Smooth muscle cell (in vitro differentiated cells): ENCODE measurements at regions not wholly inside any gene's neighbourhood (a gene's known extent, or its start where the extent isn't known, plus 50 kb on each side); places are given as distances from the start of the nearest gene placed in this dataset.

Experiments
- DNase-seq: peaks from one replicate; lab custom pipeline; 2025; ENCODE audit not compliant: unreplicated experiment; lab: John Stamatoyannopoulos, UW
- H2AFZ ChIP-seq: fragments of 200-600 bp; sonication (generic); 2 replicates; pipeline ENCODE4 v1.6.0; 2016; ENCODE audit warnings: antibody characterized with exemption, low read depth, mild to moderate bottlenecking
- H3F3A ChIP-seq: fragments of 200-600 bp; sonication (generic); 2 replicates; pipeline ENCODE4 v1.6.0; 2017; ENCODE audit warnings: antibody characterized with exemption, low read depth
- H3K27ac ChIP-seq: fragments of 200-600 bp; sonication (generic); 2 replicates; pipeline ENCODE4 v1.5.1; 2016; ENCODE audit warnings: low read depth, mild to moderate bottlenecking
- H3K27me3 ChIP-seq: fragments of 200-600 bp; sonication (generic); 2 replicates; pipeline ENCODE4 v1.6.1; 2016; ENCODE audit warnings: low read depth, mild to moderate bottlenecking
- H3K36me3 ChIP-seq: fragments of 200-600 bp; sonication (generic); 2 replicates; pipeline ENCODE4 v1.5.1; 2016; ENCODE audit warnings: low read depth
- H3K4me1 ChIP-seq: fragments of 200-600 bp; sonication (generic); 2 replicates; pipeline ENCODE4 v1.5.1; 2016; ENCODE audit warnings: low read depth
- H3K4me2 ChIP-seq: fragments of 200-600 bp; sonication (generic); 2 replicates; pipeline ENCODE4 v1.6.0; 2016; ENCODE audit warnings: mild to moderate bottlenecking
- H3K4me3 ChIP-seq: fragments of 200-600 bp; sonication (generic); 2 replicates; pipeline ENCODE4 v1.5.1; 2016; ENCODE audit warnings: mild to moderate bottlenecking
- H3K79me2 ChIP-seq: fragments of 200-600 bp; sonication (generic); 2 replicates; pipeline ENCODE4 v1.6.0; 2016; ENCODE audit warnings: low read depth, mild to moderate bottlenecking
- H3K9ac ChIP-seq: fragments of 200-600 bp; sonication (generic); 2 replicates; pipeline ENCODE4 v1.6.0; 2016; ENCODE audit warnings: low read depth
- H3K9me3 ChIP-seq: fragments of 200-600 bp; sonication (generic); replicated peaks from 2 replicates; pipeline ENCODE4 v1.5.1; 2016; ENCODE audit warnings: low read depth
- H4K20me1 ChIP-seq: fragments of 200-600 bp; sonication (generic); 2 replicates; pipeline ENCODE4 v1.6.0; 2016; ENCODE audit warnings: low read depth
- WGBS: methylation state at CpG from one replicate; pipeline ENCODE4 v1.1.7; 2016; ENCODE audit warnings: low lambda C conversion rate; 5-methylcytosine and 5-hydroxymethylcytosine counted together
- TF ChIP-seq, protein P1 (sequence below): fragments of 200-600 bp; sonication (generic); IDR thresholded peaks from 2 replicates; pipeline ENCODE4 v1.5.1; 2017; ENCODE audit warnings: borderline replicate concordance, mild to moderate bottlenecking, antibody characterized with exemption; ENCODE audit not compliant: insufficient read depth, poor library complexity, severe bottlenecking

DNA sequence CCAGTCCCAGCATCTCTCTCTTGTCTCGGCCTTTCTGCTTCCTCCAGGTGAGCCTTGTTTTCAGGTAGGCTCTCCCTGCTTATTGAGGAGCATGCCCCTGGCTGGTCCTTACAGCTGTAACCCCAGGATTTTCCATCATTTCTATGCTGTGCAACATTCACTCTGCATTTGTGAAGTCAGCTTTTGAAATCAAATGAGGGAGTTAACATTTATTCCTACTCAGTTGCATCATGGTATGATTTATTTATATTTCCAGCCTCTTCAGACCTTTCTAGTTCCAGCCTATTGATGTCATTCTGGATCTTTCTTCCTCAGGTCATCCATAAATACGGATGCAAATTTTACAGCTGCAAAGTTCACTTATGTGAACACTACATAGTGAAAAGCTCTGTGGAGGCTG is 755.6 kb downstream of the TYW1 start:
- no peak overlapping the region for H3K9ac ChIP-seq
- H3K79me2 ChIP-seq, result no peaks in the 10 kb centered on the region
- peaks cover 15% of the 10 kb centered on the region for H3F3A ChIP-seq
- H3K27me3 ChIP-seq, result no peaks in the 10 kb centered on the region
- no peak overlapping the region for H3K4me3 ChIP-seq
- H2AFZ ChIP-seq, result no peak overlapping the region
- no peak overlapping the region for H3K27ac ChIP-seq
- H3K4me2 ChIP-seq, result no peak overlapping the region
- DNase-seq, result no peak
- H3K36me3 ChIP-seq, result no peaks in the 10 kb centered on the region
- TF ChIP-seq, protein P1, sequence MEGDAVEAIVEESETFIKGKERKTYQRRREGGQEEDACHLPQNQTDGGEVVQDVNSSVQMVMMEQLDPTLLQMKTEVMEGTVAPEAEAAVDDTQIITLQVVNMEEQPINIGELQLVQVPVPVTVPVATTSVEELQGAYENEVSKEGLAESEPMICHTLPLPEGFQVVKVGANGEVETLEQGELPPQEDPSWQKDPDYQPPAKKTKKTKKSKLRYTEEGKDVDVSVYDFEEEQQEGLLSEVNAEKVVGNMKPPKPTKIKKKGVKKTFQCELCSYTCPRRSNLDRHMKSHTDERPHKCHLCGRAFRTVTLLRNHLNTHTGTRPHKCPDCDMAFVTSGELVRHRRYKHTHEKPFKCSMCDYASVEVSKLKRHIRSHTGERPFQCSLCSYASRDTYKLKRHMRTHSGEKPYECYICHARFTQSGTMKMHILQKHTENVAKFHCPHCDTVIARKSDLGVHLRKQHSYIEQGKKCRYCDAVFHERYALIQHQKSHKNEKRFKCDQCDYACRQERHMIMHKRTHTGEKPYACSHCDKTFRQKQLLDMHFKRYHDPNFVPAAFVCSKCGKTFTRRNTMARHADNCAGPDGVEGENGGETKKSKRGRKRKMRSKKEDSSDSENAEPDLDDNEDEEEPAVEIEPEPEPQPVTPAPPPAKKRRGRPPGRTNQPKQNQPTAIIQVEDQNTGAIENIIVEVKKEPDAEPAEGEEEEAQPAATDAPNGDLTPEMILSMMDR, result no peak
- no peaks in the 10 kb centered on the region for H3K9me3 ChIP-seq
- no peaks in the 10 kb centered on the region for H3K4me1 ChIP-seq
- H4K20me1 ChIP-seq, result no peaks in the 10 kb centered on the region
- 84% methylated on average over 2 of the region's 2 CpGs for WGBS

GRCh38 chr7:67753891-67754290 is 757.3 kb downstream of the TYW1 start:
- DNase-seq, result no peak
- TF ChIP-seq, protein P1, result no peak
- H3F3A ChIP-seq, result peaks cover 15% of the 10 kb centered on the region
- H3K27ac ChIP-seq, result peak overlapping the region; percentile 82
- H3K79me2 ChIP-seq, result no peaks in the 10 kb centered on the region
- no peaks in the 10 kb centered on the region for H3K27me3 ChIP-seq
- no peak overlapping the region for H3K4me3 ChIP-seq
- H3K9ac ChIP-seq, result no peak overlapping the region
- 58% methylated on average over 4 of the region's 4 CpGs for WGBS
- no peaks in the 10 kb centered on the region for H3K4me1 ChIP-seq
- H3K4me2 ChIP-seq, result peak overlapping the region; percentile 30
- no peaks in the 10 kb centered on the region for H3K36me3 ChIP-seq
- H2AFZ ChIP-seq, result no peak overlapping the region
- no peaks in the 10 kb centered on the region for H3K9me3 ChIP-seq
- no peaks in the 10 kb centered on the region for H4K20me1 ChIP-seq

DNA sequence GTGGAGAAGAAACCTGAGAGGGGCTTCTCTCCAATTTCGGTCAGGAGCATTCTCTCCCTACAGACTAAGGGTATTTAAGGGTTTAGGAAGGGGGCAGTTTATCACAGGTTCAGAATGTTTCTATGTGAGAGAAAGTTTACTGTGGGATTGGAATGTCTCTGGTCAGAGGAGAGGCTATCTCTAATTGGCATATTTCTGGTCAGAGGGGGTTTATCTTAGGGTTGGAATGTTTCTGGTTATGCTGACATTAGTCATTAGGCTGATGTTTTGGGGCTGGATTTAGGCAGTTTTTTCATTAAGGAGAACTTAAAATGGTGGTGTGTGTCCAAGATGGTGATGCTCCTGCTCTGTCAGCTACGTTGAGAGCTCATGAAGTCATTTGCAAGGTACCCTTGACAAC is 758.0 kb downstream of the TYW1 start:
- Histone ChIP-seq H3K4me2 (peak overlapping the region; percentile 30), H3K79me2 (no peaks in the 10 kb centered on the region), H2AFZ (no peak overlapping the region), H3K4me3 (no peak overlapping the region), H3F3A (peaks cover 15% of the 10 kb centered on the region), H3K9ac (no peak overlapping the region), H4K20me1 (no peaks in the 10 kb centered on the region), H3K9me3 (no peaks in the 10 kb centered on the region), H3K4me1 (no peaks in the 10 kb centered on the region), H3K36me3 (no peaks in the 10 kb centered on the region), H3K27ac (peak overlapping the region; percentile 82), H3K27me3 (no peaks in the 10 kb centered on the region)
- TF ChIP-seq, protein P1, result no peak
- no peak for DNase-seq
- WGBS, result 30% methylated on average over 2 of the region's 2 CpGs

DNA sequence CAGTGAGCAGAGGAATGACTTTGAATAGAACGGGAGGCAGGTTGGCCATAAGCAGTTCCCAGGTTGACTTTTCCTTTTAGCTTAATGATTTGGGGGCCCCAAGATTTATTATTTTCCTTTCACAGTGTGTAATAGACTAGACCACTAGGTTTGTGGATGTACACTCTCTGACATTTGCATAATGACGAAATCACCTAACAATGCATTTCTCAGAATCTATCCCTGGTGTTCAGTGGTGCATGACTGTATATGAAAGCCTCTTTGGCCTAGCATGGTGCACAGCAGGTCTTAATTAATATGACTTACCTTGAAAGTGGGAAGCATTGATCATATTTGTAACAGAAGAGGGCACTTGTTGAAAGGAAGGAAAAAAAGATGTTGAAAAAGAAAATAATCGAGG is 761.9 kb downstream of the TYW1 start:
- H2AFZ ChIP-seq, result no peak overlapping the region
- 90% methylated on average over 3 of the region's 3 CpGs for WGBS
- H3K27me3 ChIP-seq, result no peaks in the 10 kb centered on the region
- peaks cover 11% of the 10 kb centered on the region for H3F3A ChIP-seq
- no peak overlapping the region for H3K4me2 ChIP-seq
- H3K9ac ChIP-seq, result no peak overlapping the region
- no peaks in the 10 kb centered on the region for H3K36me3 ChIP-seq
- no peaks in the 10 kb centered on the region for H3K79me2 ChIP-seq
- H3K27ac ChIP-seq, result no peak overlapping the region
- no peak overlapping the region for H3K4me3 ChIP-seq
- no peaks in the 10 kb centered on the region for H4K20me1 ChIP-seq
- DNase-seq, result no peak
- H3K4me1 ChIP-seq, result no peaks in the 10 kb centered on the region
- no peaks in the 10 kb centered on the region for H3K9me3 ChIP-seq
- TF ChIP-seq, protein P1, result no peak
